IPS-20b (cell line): ENCODE measurements at regions not wholly inside any gene's neighbourhood (a gene's known extent, or its start where the extent isn't known, plus 50 kb on each side); places are given as distances from the start of the nearest gene placed in this dataset.
"Not testable (repeated sequence)": the region's sequence is repeated elsewhere in the genome, so short reads cannot be mapped to it uniquely, and the experiment has no call there.

Experiments used
- H3K27ac ChIP-seq: one replicate; pipeline ENCODE4 v1.5.1; 2013; ENCODE audit warnings: low read length
- H3K27me3 ChIP-seq: 2 replicates; pipeline ENCODE4 v1.6.1; 2013; ENCODE audit warnings: mild to moderate bottlenecking, low read length, inconsistent platforms; ENCODE audit not compliant: insufficient read depth
- H3K36me3 ChIP-seq: 2 replicates; pipeline ENCODE4 v1.6.1; 2013; ENCODE audit warnings: low read depth, mild to moderate bottlenecking, inconsistent platforms, low read length, moderate library complexity; ENCODE audit not compliant: insufficient read depth
- H3K4me1 ChIP-seq: 2 replicates; pipeline ENCODE4 v1.6.1; 2013; ENCODE audit warnings: mild to moderate bottlenecking, control low read depth, inconsistent platforms, low read length, moderate library complexity; ENCODE audit not compliant: insufficient read depth
- H3K4me3 ChIP-seq: 2 replicates; pipeline ENCODE4 v1.5.1; 2013; ENCODE audit warnings: mild to moderate bottlenecking, low read length, inconsistent platforms
- H3K9ac ChIP-seq: 2 replicates; pipeline ENCODE4 v1.6.1; 2013; ENCODE audit warnings: low read depth, mild to moderate bottlenecking, inconsistent platforms, low read length, moderate library complexity
- H3K9me3 ChIP-seq: 2 replicates; pipeline ENCODE4 v1.6.1; 2013; ENCODE audit warnings: mild to moderate bottlenecking, low read depth, low read length, inconsistent platforms; ENCODE audit not compliant: insufficient read depth

GRCh38 chr10:109219935-109220605 is 703.2 kb downstream of the XPNPEP1 start:
- Histone ChIP-seq H3K36me3 (no peaks in the 10 kb centered on the region), H3K9ac (no peak overlapping the region), H3K4me3 (no peak overlapping the region), H3K27me3 (no peaks in the 10 kb centered on the region), H3K27ac (no peak overlapping the region), H3K4me1 (no peaks in the 10 kb centered on the region), H3K9me3 (no peaks in the 10 kb centered on the region; the same call in 1 of the 2 replicates)

- H3K27ac ChIP-seq = no peak overlapping the region
- H3K9me3 ChIP-seq = no peaks in the 10 kb centered on the region
- no peak overlapping the region for H3K9ac ChIP-seq
Measured at GRCh38 chr10:109218207-109218606, 705.1 kb downstream of the XPNPEP1 start.

GRCh38 chr10:109215291-109216075 is 707.8 kb downstream of the XPNPEP1 start:
- Histone ChIP-seq H3K9ac (no peak overlapping the region), H3K4me3 (no peak overlapping the region), H3K27me3 (no peaks in the 10 kb centered on the region), H3K4me1 (no peaks in the 10 kb centered on the region), H3K36me3 (no peaks in the 10 kb centered on the region), H3K27ac (no peak overlapping the region), H3K9me3 (no peaks in the 10 kb centered on the region)

More at GRCh38 chr10:109218207-109218606, 705.1 kb downstream of the XPNPEP1 start:
- H3K4me1 ChIP-seq = no peaks in the 10 kb centered on the region
- no peaks in the 10 kb centered on the region for H3K27me3 ChIP-seq
- no peaks in the 10 kb centered on the region for H3K36me3 ChIP-seq
- no peak overlapping the region for H3K4me3 ChIP-seq

GRCh38 chr10:109214891-109215290 is 708.4 kb downstream of the XPNPEP1 start:
- H3K27me3 ChIP-seq, H3K4me3 ChIP-seq, H3K36me3 ChIP-seq, H3K9me3 ChIP-seq, H3K4me1 ChIP-seq, H3K27ac ChIP-seq, H3K9ac ChIP-seq: not testable (repeated sequence)

GRCh38 chr10:109207361-109207760 is 716.0 kb downstream of the XPNPEP1 start:
- Histone ChIP-seq H3K27ac (no peak overlapping the region), H3K4me1 (no peaks in the 10 kb centered on the region), H3K9me3 (no peaks in the 10 kb centered on the region)

GRCh38 chr10:109205929-109206585 is 717.3 kb downstream of the XPNPEP1 start:
- H3K36me3 ChIP-seq = no peaks in the 10 kb centered on the region
- H3K4me3 ChIP-seq = no peak overlapping the region
- H3K4me1 ChIP-seq = no peaks in the 10 kb centered on the region
- H3K27me3 ChIP-seq = no peaks in the 10 kb centered on the region
- no peaks in the 10 kb centered on the region for H3K9me3 ChIP-seq
- no peak overlapping the region for H3K9ac ChIP-seq
- H3K27ac ChIP-seq = no peak overlapping the region

More at GRCh38 chr10:109207361-109207760, 716.0 kb downstream of the XPNPEP1 start:
- Histone ChIP-seq H3K9ac (no peak overlapping the region), H3K4me3 (no peak overlapping the region), H3K36me3 (no peaks in the 10 kb centered on the region), H3K27me3 (no peaks in the 10 kb centered on the region)

- Histone ChIP-seq H3K9ac (no peak overlapping the region), H3K27ac (no peak overlapping the region), H3K27me3 (no peaks in the 10 kb centered on the region)
Measured at GRCh38 chr10:109203646-109204353, 719.5 kb downstream of the XPNPEP1 start.

GRCh38 chr10:109202111-109202510 is 721.2 kb downstream of the XPNPEP1 start:
- no peak overlapping the region for H3K27ac ChIP-seq
- H3K9ac ChIP-seq = no peak overlapping the region
- H3K4me1 ChIP-seq = no peaks in the 10 kb centered on the region
- no peak overlapping the region for H3K4me3 ChIP-seq
- no peaks in the 10 kb centered on the region for H3K27me3 ChIP-seq
- no peaks in the 10 kb centered on the region for H3K36me3 ChIP-seq
- H3K9me3 ChIP-seq = no peaks in the 10 kb centered on the region

More at GRCh38 chr10:109203646-109204353, 719.5 kb downstream of the XPNPEP1 start:
- no peaks in the 10 kb centered on the region for H3K36me3 ChIP-seq
- no peak overlapping the region for H3K4me3 ChIP-seq
- no peaks in the 10 kb centered on the region for H3K4me1 ChIP-seq
- no peaks in the 10 kb centered on the region for H3K9me3 ChIP-seq

GRCh38 chr10:109200646-109201045 is 722.7 kb downstream of the XPNPEP1 start:
- Histone ChIP-seq H3K27me3 (no peaks in the 10 kb centered on the region), H3K9ac (no peak overlapping the region), H3K4me1 (no peaks in the 10 kb centered on the region), H3K27ac (no peak overlapping the region), H3K9me3 (no peaks in the 10 kb centered on the region), H3K4me3 (no peak overlapping the region), H3K36me3 (no peaks in the 10 kb centered on the region)

GRCh38 chr10:109191823-109192222 is 731.5 kb downstream of the XPNPEP1 start:
- H3K9me3 ChIP-seq = peaks cover 16% of the 10 kb centered on the region
- no peak overlapping the region for H3K4me3 ChIP-seq
- H3K4me1 ChIP-seq = no peaks in the 10 kb centered on the region
- H3K36me3 ChIP-seq = no peaks in the 10 kb centered on the region
- H3K27me3 ChIP-seq = no peaks in the 10 kb centered on the region
- H3K27ac ChIP-seq = no peak overlapping the region
- no peak overlapping the region for H3K9ac ChIP-seq

- Histone ChIP-seq H3K9me3 (peaks cover 21% of the 10 kb centered on the region), H3K27me3 (no peaks in the 10 kb centered on the region), H3K4me3 (no peak overlapping the region), H3K36me3 (no peaks in the 10 kb centered on the region), H3K9ac (no peak overlapping the region), H3K4me1 (no peaks in the 10 kb centered on the region), H3K27ac (no peak overlapping the region)
Measured at GRCh38 chr10:109191341-109191740, 732.0 kb downstream of the XPNPEP1 start.
